Prostate gland (tissue), 2 donors: ENCODE measurements at regions not wholly inside any gene's neighbourhood (a gene's known extent, or its start where the extent isn't known, plus 50 kb on each side); places are given as distances from the start of the nearest gene placed in this dataset.

Experiments
- POLR2A ChIP-seq: fragments of 450-650 bp; IDR thresholded peaks from one replicate; pipeline ENCODE4 v1.6.1; 2016; ENCODE audit warnings: antibody characterized with exemption, mild to moderate bottlenecking
- POLR2AphosphoS5 ChIP-seq: sonication (generic); formaldehyde crosslinking; IDR thresholded peaks from one replicate; pipeline ENCODE4 v1.6.1; 2017; ENCODE audit warnings: antibody characterized with exemption
- TF ChIP-seq, protein P1 (sequence below), 4 experiments: fragments of 200-600 bp in 2 of 4; fragments of 450-650 bp in 2 of 4; sonication (generic) in 2 of 4; IDR thresholded peaks; 1 replicate in 3 of 4; 2 replicates in 1 of 4; pipeline ENCODE4 v1.5.1; 2016 to 2019; ENCODE audit warnings: antibody characterized with exemption in 4 of 4, mild to moderate bottlenecking in 2 of 4, moderate library complexity in 2 of 4

DNA sequence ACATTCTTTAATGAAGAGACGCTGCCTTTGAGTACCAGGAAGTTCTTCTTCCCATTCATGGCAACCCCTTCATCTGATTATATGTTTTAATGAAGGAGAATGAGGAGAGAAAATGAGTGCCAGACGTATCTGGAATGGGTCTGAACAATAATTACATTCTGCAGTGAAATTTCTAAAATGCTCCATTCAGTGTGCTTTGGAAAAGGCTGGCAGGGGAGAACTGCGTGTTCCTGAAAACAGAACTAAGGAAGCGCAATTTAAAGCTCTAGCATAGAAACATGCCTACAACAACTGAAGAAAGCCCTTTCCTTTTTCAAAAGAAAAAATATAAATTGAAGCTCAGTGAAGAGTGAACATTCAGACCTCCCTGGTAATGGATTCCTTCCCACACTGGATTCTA, 58.8 kb downstream of the BOD1L2 start:
- TF ChIP-seq, protein P1, sequence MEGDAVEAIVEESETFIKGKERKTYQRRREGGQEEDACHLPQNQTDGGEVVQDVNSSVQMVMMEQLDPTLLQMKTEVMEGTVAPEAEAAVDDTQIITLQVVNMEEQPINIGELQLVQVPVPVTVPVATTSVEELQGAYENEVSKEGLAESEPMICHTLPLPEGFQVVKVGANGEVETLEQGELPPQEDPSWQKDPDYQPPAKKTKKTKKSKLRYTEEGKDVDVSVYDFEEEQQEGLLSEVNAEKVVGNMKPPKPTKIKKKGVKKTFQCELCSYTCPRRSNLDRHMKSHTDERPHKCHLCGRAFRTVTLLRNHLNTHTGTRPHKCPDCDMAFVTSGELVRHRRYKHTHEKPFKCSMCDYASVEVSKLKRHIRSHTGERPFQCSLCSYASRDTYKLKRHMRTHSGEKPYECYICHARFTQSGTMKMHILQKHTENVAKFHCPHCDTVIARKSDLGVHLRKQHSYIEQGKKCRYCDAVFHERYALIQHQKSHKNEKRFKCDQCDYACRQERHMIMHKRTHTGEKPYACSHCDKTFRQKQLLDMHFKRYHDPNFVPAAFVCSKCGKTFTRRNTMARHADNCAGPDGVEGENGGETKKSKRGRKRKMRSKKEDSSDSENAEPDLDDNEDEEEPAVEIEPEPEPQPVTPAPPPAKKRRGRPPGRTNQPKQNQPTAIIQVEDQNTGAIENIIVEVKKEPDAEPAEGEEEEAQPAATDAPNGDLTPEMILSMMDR (IDR thresholded peaks at IDR 0.05): no peak
- TF ChIP-seq POLR2AphosphoS5: no peak
- TF ChIP-seq POLR2A: no peak
